VCaP (cell line): ENCODE measurements at regions not wholly inside any gene's neighbourhood (a gene's known extent, or its start where the extent isn't known, plus 50 kb on each side); places are given as distances from the start of the nearest gene placed in this dataset.

ENCODE experiments used
- H3K27ac ChIP-seq: fragments of 450-650 bp; 2 replicates; pipeline ENCODE4 v1.5.1; 2017
- CTCF ChIP-seq: fragments of 450-650 bp; conservative IDR thresholded peaks from 2 replicates; pipeline ENCODE4 v1.5.1; 2017; ENCODE audit warnings: mild to moderate bottlenecking, moderate library complexity

DNA sequence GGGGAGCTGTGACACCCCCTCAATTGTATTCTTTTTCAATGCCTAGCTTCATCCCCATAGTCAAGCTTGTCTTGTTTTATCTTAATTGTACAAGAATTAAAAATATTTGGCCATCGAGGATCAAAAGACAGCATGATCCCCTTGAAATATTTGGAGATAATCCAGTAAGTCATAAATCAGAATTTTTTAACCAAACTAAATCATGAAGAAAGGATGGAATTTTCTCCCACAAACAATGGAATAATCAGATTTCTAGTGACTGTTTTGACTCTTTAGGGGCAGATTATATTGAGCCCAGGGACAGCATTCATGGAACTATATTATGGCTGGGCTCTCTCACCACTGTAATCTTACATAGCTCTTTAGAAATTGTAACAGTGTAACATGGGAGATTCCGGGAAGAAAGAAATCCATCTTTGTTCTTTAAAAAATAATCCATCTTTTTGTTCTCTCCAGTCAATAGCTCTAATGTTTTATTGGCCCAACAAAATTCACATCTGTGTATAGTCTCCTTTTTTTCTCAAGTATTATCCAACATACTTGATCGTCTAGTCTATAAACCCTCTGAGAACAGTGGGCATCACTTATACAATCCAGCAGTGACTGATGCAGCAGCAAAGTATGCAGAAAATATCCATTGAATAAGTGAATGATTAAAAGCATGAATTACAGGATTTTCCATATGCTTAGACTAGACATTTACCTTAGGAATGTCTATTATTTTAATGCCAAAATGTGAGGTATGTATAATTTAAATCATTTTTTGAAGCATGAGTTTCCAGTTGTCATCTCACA is 277.0 kb upstream of the PLSCR5 start:
- no peak overlapping the region for H3K27ac ChIP-seq
- no peak for TF ChIP-seq CTCF

DNA sequence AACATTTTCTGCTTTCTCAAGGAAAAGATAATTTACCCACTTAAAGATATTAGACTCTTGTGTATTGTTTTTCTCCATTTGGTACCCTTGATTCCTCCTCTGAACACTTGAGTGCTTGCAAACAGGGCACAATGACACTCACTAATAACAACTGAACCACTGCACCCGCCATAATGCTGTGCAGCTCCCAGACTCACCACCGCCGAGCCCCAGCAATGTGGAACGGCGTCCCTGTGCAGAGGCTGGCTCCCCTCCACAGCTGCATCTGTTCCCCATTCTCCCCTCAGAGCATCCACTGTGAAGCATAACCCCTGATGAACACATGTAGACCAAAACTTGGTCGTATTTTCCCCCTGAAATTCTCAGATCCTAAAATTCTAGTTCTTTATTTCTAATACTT is 276.2 kb upstream of the PLSCR5 start:
- no peak for TF ChIP-seq CTCF
- no peak overlapping the region for H3K27ac ChIP-seq

GRCh38 chr3:146873748-146874147 is 268.6 kb upstream of the PLSCR5 start:
- no peak for TF ChIP-seq CTCF
- no peak overlapping the region for H3K27ac ChIP-seq

DNA sequence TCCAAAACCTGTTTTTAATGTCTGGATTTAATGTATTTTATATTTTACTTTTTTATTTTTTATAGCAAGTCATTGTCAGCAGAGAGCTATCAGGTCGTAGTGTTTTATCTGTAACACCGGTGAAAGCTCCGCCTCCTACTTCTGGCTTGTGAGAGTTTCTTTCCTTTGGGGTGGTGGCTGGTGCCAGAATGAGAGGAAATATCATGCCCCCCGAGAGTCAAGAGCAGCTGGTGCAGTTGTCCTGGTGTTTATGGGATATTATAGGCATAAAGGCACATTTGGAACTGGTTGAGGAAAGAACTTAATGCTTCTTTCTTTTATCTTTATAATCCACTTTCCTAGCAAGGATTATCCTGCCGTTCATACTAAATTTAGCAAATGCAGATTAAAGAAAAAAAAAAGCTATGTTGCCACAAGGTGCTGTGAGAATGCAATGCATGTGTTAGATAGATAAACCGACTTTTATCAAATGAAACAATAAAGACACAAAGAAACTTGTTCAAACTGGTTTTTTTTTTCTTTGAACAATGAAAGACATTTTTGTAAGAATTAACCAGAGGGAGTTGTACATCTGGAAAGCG is 260.1 kb upstream of the PLSCR5 start:
- H3K27ac ChIP-seq, result no peak overlapping the region
- TF ChIP-seq CTCF, result no peak

DNA sequence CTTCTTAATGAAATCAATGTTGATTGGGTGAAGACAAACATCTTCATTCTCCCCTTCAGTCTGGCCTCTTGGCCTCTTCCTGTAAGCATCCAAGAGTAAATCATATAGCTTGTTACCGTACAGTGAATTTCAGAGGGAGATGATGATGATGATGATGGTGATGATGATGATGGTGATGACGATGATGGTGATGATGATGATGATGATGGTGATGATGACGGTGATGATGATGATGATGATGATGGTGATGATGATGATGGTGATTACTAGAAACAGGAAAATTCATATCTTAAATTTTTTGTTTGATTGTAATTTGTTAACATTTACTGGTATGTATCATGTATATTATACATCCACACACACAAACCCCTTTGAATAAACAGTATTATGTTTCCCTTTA is 256.1 kb upstream of the PLSCR5 start:
- TF ChIP-seq CTCF, result no peak
- no peak overlapping the region for H3K27ac ChIP-seq

DNA sequence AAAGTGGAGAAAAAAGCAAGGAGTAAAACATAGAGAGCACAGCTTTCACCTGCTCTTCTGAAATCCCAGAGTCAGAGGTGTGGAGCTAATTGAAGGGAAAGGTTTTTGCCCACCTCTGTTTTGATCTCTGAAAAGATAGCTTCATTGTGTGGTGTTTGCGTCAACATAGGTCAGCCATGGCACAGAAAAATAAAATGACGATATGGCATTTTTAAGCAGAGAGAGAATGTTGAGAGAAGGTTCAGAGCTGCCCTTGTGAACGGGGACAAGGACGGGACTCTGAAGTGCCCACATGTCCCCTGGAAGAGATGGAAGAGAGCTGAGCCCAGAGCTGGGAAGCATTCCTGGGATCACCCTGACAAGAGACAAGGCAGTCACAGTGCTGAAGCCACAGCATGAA is 249.4 kb upstream of the PLSCR5 start:
- H3K27ac ChIP-seq, result no peak overlapping the region

GRCh38 chr3:146851665-146852064 is 246.5 kb upstream of the PLSCR5 start:
- no peak for TF ChIP-seq CTCF
- no peak overlapping the region for H3K27ac ChIP-seq

More for the DNA sequence above, 249.4 kb upstream of the PLSCR5 start:
- TF ChIP-seq CTCF, result no peak
